HepG2 (cell line): ENCODE measurements at regions not wholly inside any gene's neighbourhood (a gene's known extent, or its start where the extent isn't known, plus 50 kb on each side); places are given as distances from the start of the nearest gene placed in this dataset.

Source experiments
- ATAC-seq: fragments of 200-7000 bp; cut with Tn5 transposase; 3 replicates; pipeline ENCODE4 v1.9.1; 2020; ENCODE audit warnings: mild to moderate bottlenecking, moderate library complexity
- BruUV-seq: library from RNA; stranded (reverse); fragments of 400-500 nt; replicated peaks from 2 replicates; lab custom pipeline; 2021; lab: Mats Ljungman, UMichigan
- CTCF ChIA-PET: fragments of 300-600 bp; formaldehyde crosslinking; extraction: SDS; loops from one replicate; lab custom pipeline; 2021; ENCODE audit warnings: low total read pairs, inconsistent platforms, low intra/inter-chr PET ratio; lab: Yijun Ruan, JAX
- POLR2A ChIA-PET: fragments of 350-600 bp; sonication (Branson Sonifier 250); formaldehyde crosslinking; loops from one replicate; lab custom pipeline; 2020; ENCODE audit warnings: antibody characterized with exemption, inconsistent platforms; lab: Yijun Ruan, JAX
- DNase-seq: peaks from one replicate; pipeline ENCODE4 v3.0.0-alpha.2; 2015; ENCODE audit warnings: low spot score
- FAIRE-seq: peaks from 3 replicates; lab custom pipeline; 2011; peaks lifted over from hg19 to GRCh38; lab: Jason Lieb, UNC
- H2AFZ ChIP-seq: one replicate; pipeline ENCODE4 v1.6.1; 2011; ENCODE audit warnings: low read length, inconsistent platforms
- H3K27ac ChIP-seq: fragments of 300-600 bp; 3 replicates; pipeline ENCODE4 v1.8.0; 2011; ENCODE audit warnings: mixed run types, mild to moderate bottlenecking, mixed read lengths, low read length, inconsistent platforms; ENCODE audit not compliant: insufficient read depth; ENCODE audit errors: extremely low read length
- H3K27me3 ChIP-seq, 2 experiments: fragments of 200-600 bp in 1 of 2; 2 replicates in 1 of 2; 3 replicates in 1 of 2; pipeline versions ENCODE4 v1.6.0 to v1.8.0; 2011; ENCODE audit warnings: low read length in 2 of 2, mild to moderate bottlenecking in 2 of 2, moderate library complexity in 2 of 2, inconsistent platforms in 1 of 2; ENCODE audit not compliant: insufficient read depth in 2 of 2, control insufficient read depth in 1 of 2
- H3K36me3 ChIP-seq, 2 experiments: fragments of 200-600 bp in 1 of 2; replicated peaks in 1 of 2; 2 replicates in 1 of 2; 3 replicates in 1 of 2; pipeline versions ENCODE4 v1.5.1 to v1.8.0; 2011; ENCODE audit warnings: low read length in 2 of 2, inconsistent platforms in 1 of 2; ENCODE audit not compliant: insufficient read depth in 2 of 2, control insufficient read depth in 1 of 2
- H3K4me1 ChIP-seq: 2 replicates; pipeline ENCODE4 v1.5.1; 2012; ENCODE audit warnings: low read length, inconsistent platforms; ENCODE audit not compliant: insufficient read depth
- H3K4me2 ChIP-seq: 2 replicates; pipeline ENCODE4 v1.6.0; 2011; ENCODE audit warnings: low read depth, low read length, inconsistent platforms
- H3K4me3 ChIP-seq, 3 experiments: fragments of 200-600 bp in 1 of 3; sonication (generic), shearing (Covaris generic) in 1 of 3; replicated peaks in 1 of 3; 2 replicates each; pipeline ENCODE4 v1.5.1; 2011 to 2016; ENCODE audit warnings: low read length in 3 of 3, inconsistent platforms in 2 of 3, low read depth in 2 of 3, mild to moderate bottlenecking in 2 of 3, control low read depth in 1 of 3, mixed read lengths in 1 of 3; ENCODE audit not compliant: insufficient read depth in 1 of 3
- H3K79me2 ChIP-seq: one replicate; pipeline ENCODE4 v1.6.1; 2011; ENCODE audit warnings: low read length, inconsistent platforms; ENCODE audit not compliant: insufficient read depth
- H3K9ac ChIP-seq: 2 replicates; pipeline ENCODE4 v1.6.0; 2011; ENCODE audit warnings: mild to moderate bottlenecking, low read depth, low read length, inconsistent platforms; ENCODE audit not compliant: insufficient read depth
- H3K9me3 ChIP-seq: 2 replicates; pipeline ENCODE4 v1.5.1; 2012; ENCODE audit warnings: mild to moderate bottlenecking, low read length
- H4K20me1 ChIP-seq: 2 replicates; pipeline ENCODE4 v1.6.0; 2011; ENCODE audit warnings: inconsistent platforms, mild to moderate bottlenecking, low read length, moderate library complexity; ENCODE audit not compliant: insufficient read depth
- CHD4 ChIP-seq: fragments of 200-600 bp; sonication (generic); IDR thresholded peaks from 2 replicates; pipeline ENCODE4 v1.7.0; 2017; ENCODE audit warnings: mild to moderate bottlenecking, low read length, borderline replicate concordance
- HNRNPH1 ChIP-seq: fragments of 200-400 bp; formaldehyde crosslinking; optimal IDR thresholded peaks from 2 replicates; pipeline ENCODE3; 2017; ENCODE audit warnings: mild to moderate bottlenecking, low read depth, low read length
- MXD1 ChIP-seq: sonication (generic); formaldehyde crosslinking; IDR thresholded peaks from 2 replicates; pipeline ENCODE4 v1.4.0; 2020; ENCODE audit warnings: mild to moderate bottlenecking, missing genetic modification reagents
- NFYB ChIP-seq: sonication (generic); formaldehyde crosslinking; IDR thresholded peaks from 2 replicates; pipeline ENCODE4 v1.4.0; 2020; ENCODE audit warnings: missing genetic modification reagents
- NR2F1 ChIP-seq, 2 experiments: fragments of 450-650 bp in 1 of 2; formaldehyde crosslinking in 1 of 2; IDR thresholded peaks; 2 replicates each; pipeline versions ENCODE4 v1.5.0 to v1.6.1; 2016 to 2020; ENCODE audit warnings: mild to moderate bottlenecking in 1 of 2, missing compliant biosample characterization in 1 of 2, missing genetic modification reagents in 1 of 2, moderate library complexity in 1 of 2
- SMAD1 ChIP-seq: sonication (generic); formaldehyde crosslinking; IDR thresholded peaks from 2 replicates; pipeline ENCODE4 v1.4.0; 2020; ENCODE audit warnings: missing genetic modification reagents, low read depth, mild to moderate bottlenecking, borderline replicate concordance
- SRF ChIP-seq: IDR thresholded peaks from 2 replicates; pipeline ENCODE4 v1.6.1; 2011; ENCODE audit warnings: mild to moderate bottlenecking, low read depth, low read length, moderate library complexity
- ZC3H4 ChIP-seq: sonication (generic); formaldehyde crosslinking; IDR thresholded peaks from 2 replicates; pipeline ENCODE4 v1.4.0; 2020; ENCODE audit warnings: missing genetic modification reagents, borderline replicate concordance
- ZMYM4 ChIP-seq: sonication (generic); formaldehyde crosslinking; IDR thresholded peaks from 2 replicates; pipeline ENCODE4 v1.8.1; 2023; ENCODE audit warnings: mild to moderate bottlenecking, missing genetic modification reagents
- ZNF549 ChIP-seq: sonication (generic); formaldehyde crosslinking; IDR thresholded peaks from 2 replicates; pipeline ENCODE4 v1.5.0; 2020; ENCODE audit warnings: missing genetic modification reagents
- ZNF770 ChIP-seq: sonication (generic); formaldehyde crosslinking; IDR thresholded peaks from 2 replicates; pipeline ENCODE4 v1.5.0; 2020; ENCODE audit warnings: mild to moderate bottlenecking, missing genetic modification reagents
- WGBS: methylation state at CpG from one replicate; pipeline ENCODE4 v1.1.6; 2017; ENCODE audit warnings: low lambda C conversion rate; 5-methylcytosine and 5-hydroxymethylcytosine counted together
- in situ Hi-C: cut with HindIII; loops from 2 replicates; pipeline ENCODE4 v1.10.0; 2017; ENCODE audit warnings: low pct_unique_long_range_greater_than_20kb; ENCODE audit not compliant: extremely low pct_ligation_motif_present
- intact Hi-C: fragments of 100-400 bp; cut with micrococcal nuclease; formaldehyde crosslinking; loops from one replicate; pipeline ENCODE4 v1.10.0; 2022; ENCODE audit not compliant: unreplicated experiment

GRCh38 chr20:9958693-9959092 lies 76.1 kb upstream of the ANKEF1 start (continued):
- TF ChIP-seq NFYB (CRISPR knock-in tag), result no peak
- TF ChIP-seq, all 625 proteins: peak for 3

GRCh38 chr20:9955646-9956045 lies 79.1 kb upstream of the ANKEF1 start:
- H3K36me3 ChIP-seq, result no peaks in the 10 kb centered on the region
- DNase-seq, result no peak
- POLR2A ChIA-PET, result no interaction called here
- no peak overlapping the region for H2AFZ ChIP-seq
- no peak overlapping the region for H3K9ac ChIP-seq
- no peaks in the 10 kb centered on the region for H3K79me2 ChIP-seq
- WGBS, result 7% methylated on average over 3 of the region's 3 CpGs
- CTCF ChIA-PET, result no interaction called here
- H3K4me2 ChIP-seq, result no peak overlapping the region
- H3K27ac ChIP-seq, result no peak overlapping the region
- intact Hi-C loops (no loop called here), in situ Hi-C loops (no loop called here)
- H3K9me3 ChIP-seq, result no peaks in the 10 kb centered on the region
- H4K20me1 ChIP-seq, result no peaks in the 10 kb centered on the region
- H3K4me3 ChIP-seq, result no peak overlapping the region
- TF ChIP-seq SRF (no peak), SMAD1 (CRISPR knock-in tag) (no peak), HNRNPH1 (no peak)
- ATAC-seq, result no peak
- no peaks in the 10 kb centered on the region for H3K27me3 ChIP-seq
- BruUV-seq, result no TSS peak
- no peaks in the 10 kb centered on the region for H3K4me1 ChIP-seq
- FAIRE-seq, result no peak

GRCh38 chr20:9949563-9949962 lies 85.2 kb upstream of the ANKEF1 start:
- ATAC-seq (no peak), DNase-seq (no peak), FAIRE-seq (no peak)
- no peaks in the 10 kb centered on the region for H3K36me3 ChIP-seq
- TF ChIP-seq MXD1 (CRISPR knock-in tag) (no peak), ZMYM4 (no peak), ZC3H4 (CRISPR knock-in tag) (no peak), ZNF770 (no peak), ZNF549 (CRISPR knock-in tag) (no peak), CHD4 (no peak), NR2F1 (CRISPR knock-in tag; IDR thresholded peaks at IDR 0.05) (no peak)
- 0% methylated on average over 1 of the region's 1 CpG for WGBS
- H3K4me1 ChIP-seq, result no peaks in the 10 kb centered on the region
- in situ Hi-C loops, result no loop called here
- no peak overlapping the region for H3K9ac ChIP-seq
- POLR2A ChIA-PET, result no interaction called here
- no peaks in the 10 kb centered on the region for H3K27me3 ChIP-seq
- intact Hi-C loops, result no loop called here
- H3K79me2 ChIP-seq, result no peaks in the 10 kb centered on the region
- no peak overlapping the region for H3K4me2 ChIP-seq
- no peak overlapping the region for H3K4me3 ChIP-seq
- H3K9me3 ChIP-seq, result no peaks in the 10 kb centered on the region
- H3K27ac ChIP-seq, result no peak overlapping the region
- BruUV-seq, result no TSS peak
- H4K20me1 ChIP-seq, result no peaks in the 10 kb centered on the region
- no peak overlapping the region for H2AFZ ChIP-seq
- CTCF ChIA-PET, result no interaction called here
